HG02973 (cell line): ENCODE measurements at regions not wholly inside any gene's neighbourhood (a gene's known extent, or its start where the extent isn't known, plus 50 kb on each side); places are given as distances from the start of the nearest gene placed in this dataset.

Source experiments
- ATAC-seq: cut with Tn5 transposase; IDR thresholded peaks from one replicate; pipeline ENCODE4 v1.9.1; 2021; ENCODE audit warnings: moderate library complexity; ENCODE audit not compliant: unreplicated experiment

DNA sequence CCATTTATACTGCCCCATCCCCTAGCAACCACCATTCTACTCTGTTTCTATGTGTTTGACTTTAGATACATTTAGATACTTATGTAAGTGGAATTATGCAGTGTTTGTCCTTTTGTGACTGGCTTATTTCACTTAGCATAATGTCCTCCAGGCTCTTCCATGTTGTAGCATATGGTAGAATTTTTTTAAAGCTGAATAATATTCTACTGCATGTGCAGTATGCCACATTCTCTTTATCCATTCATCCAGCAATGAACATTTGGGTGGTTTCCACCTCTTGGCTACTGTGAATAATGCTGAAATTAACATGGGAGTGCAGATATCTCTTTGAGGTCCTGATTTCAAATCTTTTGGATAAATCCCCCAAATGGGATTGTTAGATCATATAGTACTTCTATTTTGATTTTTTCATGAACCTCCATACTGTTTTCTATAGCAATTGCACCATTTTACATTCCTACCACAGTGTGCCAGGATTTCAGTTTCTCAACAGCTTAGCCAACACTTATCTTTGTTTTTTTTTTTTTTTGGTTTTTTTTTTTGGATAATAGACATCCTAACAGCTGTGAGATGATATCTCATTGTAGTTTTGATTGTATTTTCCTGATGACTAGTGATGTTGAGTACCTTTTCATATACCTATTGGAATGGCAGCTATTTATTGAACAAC is 105.9 kb upstream of the LNX1 start:
- no peak for ATAC-seq

DNA sequence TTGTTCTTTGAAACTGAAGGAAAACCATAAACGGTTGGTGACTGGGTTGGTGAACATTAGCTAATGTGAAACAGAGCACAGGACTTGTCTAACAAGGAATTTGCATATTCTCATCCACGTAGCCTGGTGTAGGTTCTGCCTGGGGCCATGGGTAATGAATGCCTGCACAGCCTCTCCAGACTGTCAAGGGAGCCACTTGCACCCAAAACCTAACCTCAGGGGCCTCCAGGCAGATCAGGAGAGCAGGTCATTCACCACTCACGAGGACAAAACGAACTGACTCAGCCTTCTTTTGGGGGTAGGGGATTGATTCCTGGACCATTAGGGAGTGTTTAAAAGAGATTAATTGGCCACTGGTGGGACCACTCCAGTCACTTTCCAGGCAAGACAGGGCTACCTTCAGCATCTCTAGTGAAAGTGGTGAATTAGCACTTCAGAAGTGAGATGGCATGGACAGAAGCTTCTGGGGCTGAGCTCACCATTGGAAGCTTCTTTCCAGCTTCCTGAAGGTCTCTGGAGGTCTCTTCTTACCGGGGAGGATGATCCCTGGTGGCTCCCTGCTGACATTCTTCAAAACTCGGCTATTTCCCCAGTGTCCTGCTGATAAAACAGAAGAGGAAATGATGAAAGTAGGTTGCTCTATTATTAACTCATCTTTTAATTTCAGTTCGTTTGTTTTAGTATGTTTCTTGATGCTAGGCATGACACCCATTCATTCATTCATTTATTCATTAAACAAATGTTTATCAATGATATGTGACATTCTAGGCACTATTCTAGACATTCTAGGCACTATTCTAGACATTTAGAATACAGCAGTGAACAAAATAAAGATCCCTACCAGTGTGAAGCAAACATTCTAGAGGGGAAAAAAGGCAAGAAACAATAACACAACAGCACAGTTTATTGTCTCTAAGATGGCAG is 104.5 kb upstream of the LNX1 start:
- ATAC-seq = no peak

DNA sequence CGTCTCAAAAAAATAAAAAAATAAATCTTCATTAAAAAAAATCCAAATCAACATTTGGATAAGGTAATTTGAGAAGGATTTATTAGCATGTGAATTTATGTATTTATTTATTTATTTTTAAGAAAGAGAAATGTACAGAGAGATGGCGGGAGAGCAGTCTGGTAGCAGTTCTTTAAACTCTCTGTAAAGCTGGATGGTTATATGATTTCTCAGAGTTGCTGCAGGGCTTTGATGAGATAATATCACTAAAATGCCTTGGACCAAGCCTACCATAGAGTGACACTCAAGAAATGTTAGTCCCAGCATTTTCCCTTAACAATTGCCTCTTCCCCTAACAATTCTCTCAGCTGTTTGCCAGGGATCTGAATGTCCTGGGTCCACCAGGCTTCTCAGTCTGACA is 103.4 kb upstream of the LNX1 start:
- ATAC-seq = no peak

DNA sequence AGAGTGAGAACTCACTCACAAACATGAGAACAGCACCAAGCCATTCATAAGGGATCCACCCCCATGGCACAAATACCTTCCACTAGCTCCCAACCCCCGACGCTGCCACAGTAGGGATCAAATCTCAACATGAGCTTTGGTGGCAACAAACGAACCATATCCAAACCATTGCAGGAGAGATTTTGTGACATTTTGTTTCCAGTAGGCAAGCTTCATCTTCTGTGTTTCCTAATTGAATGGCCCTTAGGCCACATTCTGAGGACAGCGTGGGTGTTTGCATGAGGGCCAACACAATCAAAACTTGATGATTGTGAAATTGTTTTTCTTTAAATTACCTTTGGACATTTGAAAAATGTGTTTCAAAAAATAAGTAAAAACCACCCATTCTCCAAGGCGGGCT is 102.6 kb upstream of the LNX1 start:
- no peak for ATAC-seq

DNA sequence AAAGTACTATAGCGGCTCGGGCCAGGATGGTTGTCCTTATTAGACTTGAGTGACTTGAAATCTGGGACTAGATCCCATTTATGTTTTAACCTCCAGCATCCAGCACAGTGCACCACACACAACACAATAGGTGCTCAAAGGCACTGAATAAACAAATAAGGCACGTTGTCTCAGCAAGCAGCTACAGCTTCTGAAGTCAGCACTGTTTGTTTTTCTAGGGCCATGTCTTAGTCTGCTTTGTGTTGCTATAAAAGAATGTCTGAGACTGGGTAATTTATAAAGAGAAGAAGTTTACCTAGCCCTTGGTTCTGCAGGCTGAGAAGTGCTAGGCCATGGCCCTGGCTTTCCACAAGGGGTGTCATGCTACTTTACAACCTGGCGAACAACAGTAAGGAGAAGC is 102.1 kb upstream of the LNX1 start:
- ATAC-seq = no peak

DNA sequence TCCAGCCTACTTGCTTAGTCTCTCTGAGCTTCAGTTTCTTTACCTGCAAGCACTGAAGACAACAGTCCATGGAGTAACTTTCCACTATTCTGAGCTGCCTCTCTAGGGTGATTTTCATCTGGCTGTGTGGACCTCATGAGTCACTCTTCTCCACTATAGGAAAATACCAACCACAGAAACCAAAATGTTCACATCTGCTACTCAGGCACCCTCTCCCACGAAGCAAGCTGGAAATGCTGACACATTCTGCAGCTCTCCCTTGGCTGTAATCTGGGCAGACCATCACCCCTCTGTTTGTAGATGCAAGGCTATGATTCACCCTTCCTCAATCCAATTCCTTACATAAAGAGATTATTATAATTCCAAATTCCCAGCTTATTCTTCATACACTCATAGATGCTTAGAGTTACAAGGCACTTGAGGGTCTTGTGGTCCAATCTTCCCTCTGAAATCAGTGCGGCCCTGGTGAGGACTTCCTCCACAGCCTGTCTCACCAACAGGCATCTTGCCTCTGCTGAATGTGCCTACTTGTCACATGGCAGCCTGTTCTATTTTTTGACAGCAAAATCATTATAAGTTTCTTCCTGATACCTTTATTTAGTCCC is 97.0 kb upstream of the LNX1 start:
- peak; percentile 76 for ATAC-seq

DNA sequence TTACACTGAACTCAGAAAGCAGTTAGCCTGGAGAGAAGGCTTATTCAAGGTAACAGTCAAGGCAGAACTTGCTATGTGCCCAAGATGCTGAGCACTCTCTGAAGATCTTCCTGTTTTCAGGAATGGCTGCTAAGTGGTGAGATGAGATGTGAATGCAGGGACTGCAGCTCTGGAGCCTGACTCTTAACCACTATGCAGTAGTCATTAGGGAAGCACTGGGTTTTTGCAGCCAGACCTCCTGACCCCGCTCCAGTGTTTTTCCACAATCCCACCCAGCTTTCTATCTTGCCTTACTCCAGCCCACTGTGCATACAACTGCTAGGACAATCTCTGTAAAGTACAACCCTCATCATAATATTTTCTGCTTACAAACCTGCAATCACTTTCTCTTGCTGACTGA is 95.2 kb upstream of the LNX1 start:
- no peak for ATAC-seq

DNA sequence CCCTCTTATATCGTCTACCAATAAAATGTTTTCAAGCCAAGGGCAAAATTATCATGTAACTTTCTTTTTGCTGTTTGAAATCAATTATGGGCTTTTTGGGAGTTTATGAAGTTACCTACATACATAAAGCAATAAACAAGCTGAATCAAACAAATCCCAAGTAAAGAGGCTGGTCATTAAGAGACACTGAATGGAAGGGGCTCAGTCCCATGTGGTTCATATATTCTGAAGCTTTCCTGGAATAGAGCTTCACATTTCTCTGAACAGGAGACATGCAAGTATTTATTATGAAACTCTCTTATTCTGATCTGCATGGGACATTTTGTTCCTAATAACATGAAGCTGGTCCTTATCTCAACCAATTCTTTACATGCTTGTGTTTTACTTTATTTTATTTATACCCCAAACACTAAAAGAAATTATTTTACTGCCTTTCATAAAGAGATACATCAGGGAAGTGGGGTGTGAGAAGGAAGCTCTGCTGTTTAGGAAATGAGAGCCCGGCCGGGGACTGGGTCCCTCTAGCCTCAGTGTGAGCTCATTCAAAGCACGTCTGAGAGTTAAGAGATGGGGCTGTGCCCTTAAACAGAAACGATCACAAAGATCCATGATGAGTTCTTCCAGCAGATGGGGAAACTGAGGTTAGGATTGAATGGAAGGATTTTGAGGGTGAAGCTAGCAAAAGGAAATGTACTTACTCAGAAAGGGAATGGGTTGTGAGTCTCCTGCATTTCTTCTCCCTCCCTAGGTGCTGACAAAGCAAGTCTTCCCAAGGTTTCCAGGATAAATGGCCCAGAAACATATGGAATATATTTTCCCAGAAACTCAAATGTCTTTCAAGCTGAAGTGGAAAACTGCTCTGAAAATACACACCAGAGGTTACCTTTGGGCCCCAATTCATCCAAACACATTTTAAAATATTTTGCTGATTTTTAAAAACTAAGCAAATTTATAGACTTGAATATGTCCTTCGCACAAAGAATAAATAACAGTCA is 93.1 kb upstream of the LNX1 start:
- no peak for ATAC-seq

DNA sequence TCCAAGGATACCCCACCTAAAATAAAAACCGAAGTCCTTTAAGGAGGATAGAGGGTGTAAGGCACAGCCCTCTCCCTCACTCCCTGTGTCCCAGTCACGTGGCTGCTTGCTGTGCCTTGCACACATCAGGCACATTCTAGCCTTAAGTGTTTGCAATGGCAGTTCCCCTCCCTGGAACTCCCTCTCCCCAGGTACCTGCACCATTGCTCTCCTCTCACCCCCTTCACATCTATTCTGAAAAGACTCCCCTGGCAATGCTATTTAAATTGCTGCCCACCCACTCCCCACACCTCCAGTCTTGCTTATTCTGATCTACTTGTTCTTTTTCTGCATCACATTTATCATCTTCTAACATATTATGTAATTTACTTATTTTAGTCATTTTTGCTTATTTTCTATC is 91.6 kb upstream of the LNX1 start:
- no peak for ATAC-seq

DNA sequence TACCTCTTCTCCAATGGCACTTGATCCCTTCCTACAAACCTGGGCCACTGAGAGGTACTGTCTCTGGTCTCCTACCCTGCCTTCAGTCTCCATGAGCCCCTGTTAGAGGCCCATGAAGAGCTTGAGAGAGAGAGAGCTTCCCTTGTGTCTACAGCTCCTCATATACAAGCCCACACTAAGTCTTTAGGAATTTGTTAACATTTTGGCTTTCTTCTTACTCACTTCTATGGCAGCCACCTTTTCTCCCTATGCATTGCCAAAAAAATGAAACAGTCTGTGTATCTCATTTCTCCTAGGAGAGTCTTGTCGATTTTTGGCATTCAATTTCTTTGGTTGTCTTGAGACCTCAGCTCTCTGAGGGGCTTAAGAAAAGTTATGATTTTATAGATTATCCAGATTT is 90.9 kb upstream of the LNX1 start:
- no peak for ATAC-seq

DNA sequence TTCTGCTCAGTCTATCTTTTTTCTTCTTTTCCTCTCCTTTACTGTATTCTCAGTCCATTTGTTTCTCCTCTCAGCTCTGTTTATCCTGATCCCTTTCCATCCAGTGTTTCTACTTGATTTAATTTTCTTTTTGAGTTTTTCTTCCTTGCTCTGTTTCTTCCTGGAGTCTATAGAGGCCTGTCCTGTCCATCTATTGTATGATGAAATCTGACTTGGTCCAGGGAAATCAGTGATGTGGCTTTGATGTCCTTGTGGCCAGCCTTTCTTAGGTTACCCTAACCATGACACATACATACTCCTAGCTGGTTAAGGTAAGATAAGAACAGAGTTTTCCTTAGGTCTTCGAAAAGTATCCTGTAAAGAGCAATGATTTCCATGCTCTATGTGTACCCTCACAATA is 89.3 kb upstream of the LNX1 start:
- ATAC-seq = no peak

DNA sequence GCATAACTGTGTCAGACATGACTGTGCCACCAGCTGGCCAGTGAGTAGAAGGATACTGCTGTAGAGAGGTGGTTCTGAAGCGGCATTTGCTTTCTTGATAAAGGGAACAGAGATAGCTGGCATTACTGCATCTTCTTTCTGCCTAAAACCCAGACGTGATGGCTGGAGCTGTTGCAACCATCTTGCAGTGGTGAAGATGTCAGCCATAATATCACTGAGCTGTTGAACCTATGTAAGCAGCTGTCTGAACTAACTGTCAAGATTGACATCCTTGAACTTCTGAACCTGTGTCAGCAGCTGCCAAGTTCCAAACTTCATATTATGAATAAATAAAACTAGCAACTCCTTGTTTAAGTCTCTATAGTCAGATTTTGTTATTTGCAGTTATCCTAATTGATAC is 88.9 kb upstream of the LNX1 start:
- ATAC-seq = no peak

DNA sequence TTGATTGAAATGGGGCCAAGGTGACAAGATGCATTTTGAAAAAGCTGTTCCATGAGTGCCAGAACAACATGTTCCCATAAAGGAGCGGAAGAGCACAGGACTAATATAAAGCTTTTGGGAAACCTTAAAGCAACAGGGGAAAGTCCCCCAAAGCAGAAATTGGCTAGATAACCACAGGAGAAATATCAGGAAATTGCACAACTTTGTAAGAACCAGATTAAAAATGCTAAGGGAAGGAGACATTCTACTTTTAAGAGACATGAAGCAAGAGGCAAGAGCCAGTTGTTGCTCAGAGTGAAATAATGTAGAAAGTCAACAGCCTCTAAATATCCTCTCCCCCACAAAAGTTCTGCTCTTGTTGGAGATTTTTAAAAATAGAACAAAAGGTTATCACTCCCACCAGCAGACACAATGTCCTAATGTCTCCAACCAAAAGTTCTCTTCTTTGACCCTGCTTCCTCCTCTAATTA is 85.2 kb upstream of the LNX1 start:
- ATAC-seq = no peak

DNA sequence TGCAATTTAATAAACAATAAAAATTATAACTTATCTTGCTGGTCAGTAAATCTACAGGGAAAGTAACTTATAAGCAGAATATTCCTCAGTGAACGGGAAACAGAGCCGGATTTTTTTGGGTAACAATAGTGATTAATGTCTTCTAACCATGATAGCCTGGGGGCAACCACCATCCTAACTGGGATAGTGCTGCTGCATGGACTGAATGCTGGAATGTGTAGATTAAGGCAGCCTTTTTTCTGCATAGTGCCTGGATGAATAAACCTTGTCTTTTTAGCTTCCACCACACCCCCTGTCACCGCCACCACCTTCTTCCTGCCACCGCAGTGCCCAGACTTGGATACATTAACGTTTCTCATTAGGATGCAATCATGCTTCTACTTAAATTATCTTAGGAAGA is 83.6 kb upstream of the LNX1 start:
- no peak for ATAC-seq

DNA sequence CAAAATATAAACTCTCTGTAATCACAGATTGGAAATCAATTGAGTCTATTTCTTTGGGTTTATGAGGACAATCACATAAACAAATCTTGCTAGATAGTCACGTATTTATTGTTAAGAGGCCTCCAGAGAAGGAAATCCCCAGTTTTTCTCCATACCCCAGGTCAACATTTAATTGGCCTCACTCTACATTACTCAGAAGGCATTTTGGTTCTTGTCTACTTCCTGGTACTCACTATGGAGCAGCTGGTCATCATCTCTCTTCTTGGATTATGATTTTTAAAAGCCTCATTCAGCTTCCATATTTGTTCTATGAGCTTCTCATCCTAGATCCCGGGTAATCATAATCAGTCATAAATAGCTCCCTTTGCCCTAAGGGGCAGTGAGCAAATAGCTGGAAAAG is 81.6 kb upstream of the LNX1 start:
- ATAC-seq = no peak

DNA sequence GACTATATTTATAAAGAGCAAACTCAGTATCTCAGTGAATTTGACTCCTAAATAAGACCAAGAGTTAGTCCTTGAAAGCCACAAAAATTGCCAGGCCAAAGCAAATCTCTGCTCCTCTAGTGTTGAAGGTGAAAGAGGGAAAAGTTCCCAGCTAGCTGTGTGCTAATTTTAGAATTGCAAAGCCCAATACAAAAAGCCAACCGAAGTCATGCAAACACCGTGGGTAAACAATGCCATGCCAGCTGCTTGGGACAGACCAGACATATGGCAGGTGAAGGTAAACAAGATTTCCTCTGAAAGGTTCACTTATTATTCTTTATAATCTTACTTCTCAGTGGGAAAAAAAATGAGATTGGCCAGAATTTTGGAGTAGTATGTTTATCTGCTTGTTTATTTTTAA is 80.5 kb upstream of the LNX1 start:
- no peak for ATAC-seq

DNA sequence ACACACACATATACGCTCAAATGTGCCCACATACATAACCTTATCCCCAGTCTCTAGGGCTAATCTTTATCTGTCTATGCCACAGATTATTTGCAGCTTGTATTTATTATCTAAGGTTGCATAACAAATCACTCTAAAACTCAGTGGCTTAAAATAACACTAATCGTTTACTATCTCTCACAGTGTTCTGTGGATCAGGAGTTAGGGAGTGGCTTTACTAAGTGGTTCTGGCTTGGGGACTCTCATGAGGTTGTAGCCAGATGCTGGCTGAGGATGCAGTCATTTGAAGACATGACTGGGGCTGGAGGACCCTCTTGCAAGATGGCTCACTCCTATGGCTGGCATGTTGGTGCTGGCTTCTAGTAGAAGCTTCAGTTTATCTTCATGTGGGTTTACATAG is 68.5 kb upstream of the LNX1 start:
- no peak for ATAC-seq

DNA sequence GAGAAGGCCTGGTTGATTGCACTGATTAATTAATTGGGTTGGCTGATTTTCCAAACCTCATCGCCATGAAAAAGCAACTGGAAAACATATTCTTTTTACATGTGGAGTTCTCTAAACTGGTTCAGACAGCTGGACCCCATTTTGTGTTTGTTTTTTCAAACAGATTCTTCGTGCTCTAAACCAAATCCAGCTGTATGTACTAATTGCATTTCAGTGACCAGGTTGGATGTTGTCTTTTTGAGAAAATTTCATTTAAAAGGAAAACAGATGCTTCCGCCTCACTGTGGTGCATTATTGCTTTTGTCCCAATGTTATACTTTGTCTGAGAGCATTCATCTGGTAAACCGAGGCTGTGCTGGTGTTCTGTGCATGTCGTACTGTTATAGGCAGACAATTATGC is 67.8 kb upstream of the LNX1 start:
- no peak for ATAC-seq

DNA sequence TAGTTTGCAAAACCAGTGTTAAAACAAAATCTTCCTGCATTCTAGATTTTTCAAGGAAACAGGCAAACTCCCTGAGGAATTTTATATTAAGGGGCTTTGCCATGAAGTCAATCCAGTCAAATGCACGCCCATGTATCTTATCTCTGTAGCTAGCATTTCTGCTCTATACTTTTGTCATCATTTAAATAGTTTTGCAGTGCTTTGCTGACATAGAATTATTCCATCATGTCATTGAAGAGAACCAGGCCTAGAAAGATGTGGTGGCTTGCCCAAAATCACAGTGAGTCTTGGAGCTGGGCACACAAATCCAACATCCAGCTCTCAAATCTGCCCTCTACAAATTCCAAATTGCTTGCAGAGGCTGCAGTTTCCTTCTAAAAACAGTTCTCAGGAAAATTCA is 66.7 kb upstream of the LNX1 start:
- no peak for ATAC-seq

DNA sequence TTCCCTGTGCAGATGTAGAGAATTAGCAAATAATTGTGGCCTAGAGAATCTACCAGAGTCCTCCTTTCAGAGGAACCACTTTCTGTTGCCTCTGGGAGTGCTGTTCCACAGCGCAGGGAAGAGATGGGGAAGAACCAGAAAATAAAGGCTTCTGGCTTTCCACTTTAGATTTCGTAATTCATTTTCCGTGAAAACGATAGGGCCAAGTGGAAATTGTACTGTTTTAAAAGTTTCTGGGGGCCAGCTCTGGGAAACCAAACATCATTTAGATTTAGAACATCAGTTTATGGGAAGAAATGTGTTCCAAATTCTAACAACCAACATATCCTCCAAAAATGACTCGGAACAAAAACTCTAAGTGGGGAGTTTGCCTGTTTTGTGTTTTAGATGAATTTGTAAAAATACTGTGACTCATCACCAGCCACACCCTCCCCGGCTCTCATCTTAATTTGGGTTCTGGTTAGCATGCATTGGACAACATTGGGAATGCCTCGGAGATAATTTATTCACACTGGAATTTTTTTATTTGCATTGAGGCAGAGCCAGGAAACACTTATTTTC is 65.2 kb upstream of the LNX1 start:
- ATAC-seq = no peak
